H1 (cell line): ENCODE measurements at regions not wholly inside any gene's neighbourhood (a gene's known extent, or its start where the extent isn't known, plus 50 kb on each side); places are given as distances from the start of the nearest gene placed in this dataset.

Source experiments
- EP300 ChIP-seq, 2 experiments: IDR thresholded peaks; 1 replicate in 1 of 2; 2 replicates in 1 of 2; pipeline ENCODE4 v1.6.1; 2011 to 2012; ENCODE audit warnings: low read depth in 2 of 2, low read length in 2 of 2, mild to moderate bottlenecking in 2 of 2, borderline replicate concordance in 1 of 2, inconsistent platforms in 1 of 2, moderate library complexity in 1 of 2

- no peak for TF ChIP-seq EP300 (IDR thresholded peaks at IDR 0.05; ENCODE audit: borderline replicate concordance in 1 of 2, low read depth in 2 of 2, low read length in 2 of 2)
Observed at GRCh38 chr10:34884272-34884952, 69.3 kb upstream of the PARD3 start (continued).
